Neural progenitor cell (in vitro differentiated cells): ENCODE measurements at regions not wholly inside any gene's neighbourhood (a gene's known extent, or its start where the extent isn't known, plus 50 kb on each side); places are given as distances from the start of the nearest gene placed in this dataset.

Source experiments
- EZH2 ChIP-seq: fragments of 200-600 bp; sonication (generic); IDR thresholded peaks from 2 replicates; pipeline ENCODE4 v1.6.1; 2017; ENCODE audit warnings: antibody characterized with exemption, mild to moderate bottlenecking, moderate library complexity
- EZH2phosphoT487 ChIP-seq: fragments of 200-600 bp; sonication (generic); IDR thresholded peaks from 2 replicates; pipeline ENCODE4 v1.6.1; 2017; ENCODE audit warnings: antibody characterized with exemption
- TF ChIP-seq, protein P1 (sequence below): fragments of 200-600 bp; sonication (generic); IDR thresholded peaks from 2 replicates; pipeline ENCODE4 v1.5.1; 2017; ENCODE audit warnings: antibody characterized with exemption, mild to moderate bottlenecking

DNA sequence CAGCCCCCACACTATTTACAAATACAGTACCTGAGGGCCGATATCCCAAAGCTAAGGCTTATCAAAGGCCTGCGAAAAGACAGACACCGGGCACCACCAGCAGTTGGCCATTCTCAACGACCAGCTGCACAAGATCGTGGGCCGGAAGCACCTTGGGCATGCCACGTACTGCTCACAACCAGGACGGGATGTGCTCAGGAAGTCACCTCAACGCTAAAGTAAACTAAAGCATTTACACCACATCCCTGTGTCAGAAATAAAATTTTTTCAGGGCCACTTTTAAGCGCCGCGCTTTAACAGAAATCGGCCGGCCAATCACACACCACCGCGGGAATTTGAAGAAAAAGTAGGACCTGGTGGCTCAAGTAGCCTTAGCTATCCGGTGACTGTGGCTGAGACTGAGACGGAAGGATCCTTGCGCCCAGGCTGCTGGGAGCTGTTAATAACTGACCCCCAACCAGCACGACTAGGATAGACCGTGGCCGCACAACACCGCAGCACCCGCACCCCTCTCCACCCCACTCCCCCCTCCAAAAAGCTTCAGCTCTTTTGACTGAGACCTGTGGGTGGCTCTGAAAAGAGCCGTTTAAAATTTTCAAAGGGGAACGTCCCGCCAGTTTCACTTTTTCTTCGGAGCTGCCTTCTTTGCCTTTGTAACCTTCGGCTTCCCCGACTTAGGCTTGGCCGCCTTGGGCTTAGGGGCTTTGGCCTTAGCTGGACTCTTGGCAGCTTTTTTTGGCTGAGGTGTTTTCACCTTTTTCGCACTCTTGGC is 131.2 kb upstream of the BTN3A2 start:
- TF ChIP-seq, protein P1, sequence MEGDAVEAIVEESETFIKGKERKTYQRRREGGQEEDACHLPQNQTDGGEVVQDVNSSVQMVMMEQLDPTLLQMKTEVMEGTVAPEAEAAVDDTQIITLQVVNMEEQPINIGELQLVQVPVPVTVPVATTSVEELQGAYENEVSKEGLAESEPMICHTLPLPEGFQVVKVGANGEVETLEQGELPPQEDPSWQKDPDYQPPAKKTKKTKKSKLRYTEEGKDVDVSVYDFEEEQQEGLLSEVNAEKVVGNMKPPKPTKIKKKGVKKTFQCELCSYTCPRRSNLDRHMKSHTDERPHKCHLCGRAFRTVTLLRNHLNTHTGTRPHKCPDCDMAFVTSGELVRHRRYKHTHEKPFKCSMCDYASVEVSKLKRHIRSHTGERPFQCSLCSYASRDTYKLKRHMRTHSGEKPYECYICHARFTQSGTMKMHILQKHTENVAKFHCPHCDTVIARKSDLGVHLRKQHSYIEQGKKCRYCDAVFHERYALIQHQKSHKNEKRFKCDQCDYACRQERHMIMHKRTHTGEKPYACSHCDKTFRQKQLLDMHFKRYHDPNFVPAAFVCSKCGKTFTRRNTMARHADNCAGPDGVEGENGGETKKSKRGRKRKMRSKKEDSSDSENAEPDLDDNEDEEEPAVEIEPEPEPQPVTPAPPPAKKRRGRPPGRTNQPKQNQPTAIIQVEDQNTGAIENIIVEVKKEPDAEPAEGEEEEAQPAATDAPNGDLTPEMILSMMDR, result no peak
- TF ChIP-seq EZH2 (no peak), EZH2phosphoT487 (no peak)
